ENCODE measurements at regions not wholly inside any gene's neighbourhood (a gene's known extent, or its start where the extent isn't known, plus 50 kb on each side); places are given as distances from the start of the nearest gene placed in this dataset.

DNA sequence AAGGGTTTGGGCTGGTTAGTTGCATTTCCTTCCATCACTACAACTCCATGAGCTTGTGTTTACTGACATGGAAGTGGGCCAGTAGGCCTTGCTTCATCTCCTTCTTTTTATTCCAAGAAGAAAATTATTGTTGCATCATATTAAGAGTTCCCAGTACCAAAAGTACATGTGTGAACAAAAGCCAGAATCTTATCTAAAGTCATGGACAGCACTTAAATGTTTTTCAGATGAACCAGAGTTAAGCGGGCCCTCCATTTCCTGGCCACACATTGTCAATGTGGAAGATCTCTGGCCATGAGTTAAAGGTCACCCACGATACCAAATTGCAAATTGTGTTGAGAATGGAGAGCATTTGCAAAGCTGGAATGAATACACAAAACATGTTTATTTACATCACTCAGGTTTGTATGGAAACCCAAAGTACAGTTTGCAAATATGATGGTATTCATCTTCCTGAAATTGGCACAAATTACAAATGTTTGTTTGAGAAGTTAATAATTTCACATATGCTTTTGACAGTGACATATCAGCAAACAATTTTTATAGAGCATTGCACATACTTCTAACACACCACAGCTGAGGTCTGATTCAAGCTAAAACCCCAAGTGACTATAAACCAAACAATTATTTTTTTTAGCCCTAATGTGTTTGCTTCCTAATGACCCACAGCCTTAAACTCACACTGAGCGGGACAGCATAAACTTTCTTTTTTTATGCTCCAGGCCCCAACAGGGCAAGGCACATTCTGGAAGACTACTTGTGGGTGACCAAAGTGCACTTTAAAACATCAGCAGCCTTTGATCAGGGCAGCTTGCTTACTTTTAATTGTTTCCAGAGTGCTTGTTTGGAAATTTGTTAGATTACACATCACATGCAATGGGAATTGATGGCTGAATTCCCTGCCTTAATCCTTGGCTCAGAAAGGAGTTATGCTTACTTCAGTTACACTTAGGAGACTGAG lies 502.9 kb upstream of the SLIT2 start:
- TF ChIP-seq ZFP30 (CRISPR knock-in tag; IDR thresholded peaks at IDR 0.05) (no peak), ZFP3 (CRISPR knock-in tag; IDR thresholded peaks at IDR 0.05) (no peak), ZNF70 (CRISPR knock-in tag; IDR thresholded peaks at IDR 0.05) (no peak), BACH2 (CRISPR knock-in tag; IDR thresholded peaks at IDR 0.05; ENCODE audit: borderline replicate concordance) (no peak), ARNTL (CRISPR knock-in tag; IDR thresholded peaks at IDR 0.05; ENCODE audit: borderline replicate concordance, low read depth) (no peak), RARB (CRISPR knock-in tag; IDR thresholded peaks at IDR 0.05) (no peak), GLIS3 (CRISPR knock-in tag; IDR thresholded peaks at IDR 0.05) (no peak), ISL1 (CRISPR knock-in tag; IDR thresholded peaks at IDR 0.05) (no peak)
- TF ChIP-seq, protein P1, sequence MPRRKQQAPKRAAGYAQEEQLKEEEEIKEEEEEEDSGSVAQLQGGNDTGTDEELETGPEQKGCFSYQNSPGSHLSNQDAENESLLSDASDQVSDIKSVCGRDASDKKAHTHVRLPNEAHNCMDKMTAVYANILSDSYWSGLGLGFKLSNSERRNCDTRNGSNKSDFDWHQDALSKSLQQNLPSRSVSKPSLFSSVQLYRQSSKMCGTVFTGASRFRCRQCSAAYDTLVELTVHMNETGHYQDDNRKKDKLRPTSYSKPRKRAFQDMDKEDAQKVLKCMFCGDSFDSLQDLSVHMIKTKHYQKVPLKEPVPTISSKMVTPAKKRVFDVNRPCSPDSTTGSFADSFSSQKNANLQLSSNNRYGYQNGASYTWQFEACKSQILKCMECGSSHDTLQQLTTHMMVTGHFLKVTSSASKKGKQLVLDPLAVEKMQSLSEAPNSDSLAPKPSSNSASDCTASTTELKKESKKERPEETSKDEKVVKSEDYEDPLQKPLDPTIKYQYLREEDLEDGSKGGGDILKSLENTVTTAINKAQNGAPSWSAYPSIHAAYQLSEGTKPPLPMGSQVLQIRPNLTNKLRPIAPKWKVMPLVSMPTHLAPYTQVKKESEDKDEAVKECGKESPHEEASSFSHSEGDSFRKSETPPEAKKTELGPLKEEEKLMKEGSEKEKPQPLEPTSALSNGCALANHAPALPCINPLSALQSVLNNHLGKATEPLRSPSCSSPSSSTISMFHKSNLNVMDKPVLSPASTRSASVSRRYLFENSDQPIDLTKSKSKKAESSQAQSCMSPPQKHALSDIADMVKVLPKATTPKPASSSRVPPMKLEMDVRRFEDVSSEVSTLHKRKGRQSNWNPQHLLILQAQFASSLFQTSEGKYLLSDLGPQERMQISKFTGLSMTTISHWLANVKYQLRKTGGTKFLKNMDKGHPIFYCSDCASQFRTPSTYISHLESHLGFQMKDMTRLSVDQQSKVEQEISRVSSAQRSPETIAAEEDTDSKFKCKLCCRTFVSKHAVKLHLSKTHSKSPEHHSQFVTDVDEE (CRISPR knock-in tag; IDR thresholded peaks at IDR 0.05) = no peak
- TF ChIP-seq, protein P2, sequence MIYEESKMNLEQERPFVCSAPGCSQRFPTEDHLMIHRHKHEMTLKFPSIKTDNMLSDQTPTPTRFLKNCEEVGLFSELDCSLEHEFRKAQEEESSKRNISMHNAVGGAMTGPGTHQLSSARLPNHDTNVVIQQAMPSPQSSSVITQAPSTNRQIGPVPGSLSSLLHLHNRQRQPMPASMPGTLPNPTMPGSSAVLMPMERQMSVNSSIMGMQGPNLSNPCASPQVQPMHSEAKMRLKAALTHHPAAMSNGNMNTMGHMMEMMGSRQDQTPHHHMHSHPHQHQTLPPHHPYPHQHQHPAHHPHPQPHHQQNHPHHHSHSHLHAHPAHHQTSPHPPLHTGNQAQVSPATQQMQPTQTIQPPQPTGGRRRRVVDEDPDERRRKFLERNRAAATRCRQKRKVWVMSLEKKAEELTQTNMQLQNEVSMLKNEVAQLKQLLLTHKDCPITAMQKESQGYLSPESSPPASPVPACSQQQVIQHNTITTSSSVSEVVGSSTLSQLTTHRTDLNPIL (CRISPR knock-in tag; IDR thresholded peaks at IDR 0.05; ENCODE audit: low read depth) = no peak
- TF ChIP-seq, protein P3, sequence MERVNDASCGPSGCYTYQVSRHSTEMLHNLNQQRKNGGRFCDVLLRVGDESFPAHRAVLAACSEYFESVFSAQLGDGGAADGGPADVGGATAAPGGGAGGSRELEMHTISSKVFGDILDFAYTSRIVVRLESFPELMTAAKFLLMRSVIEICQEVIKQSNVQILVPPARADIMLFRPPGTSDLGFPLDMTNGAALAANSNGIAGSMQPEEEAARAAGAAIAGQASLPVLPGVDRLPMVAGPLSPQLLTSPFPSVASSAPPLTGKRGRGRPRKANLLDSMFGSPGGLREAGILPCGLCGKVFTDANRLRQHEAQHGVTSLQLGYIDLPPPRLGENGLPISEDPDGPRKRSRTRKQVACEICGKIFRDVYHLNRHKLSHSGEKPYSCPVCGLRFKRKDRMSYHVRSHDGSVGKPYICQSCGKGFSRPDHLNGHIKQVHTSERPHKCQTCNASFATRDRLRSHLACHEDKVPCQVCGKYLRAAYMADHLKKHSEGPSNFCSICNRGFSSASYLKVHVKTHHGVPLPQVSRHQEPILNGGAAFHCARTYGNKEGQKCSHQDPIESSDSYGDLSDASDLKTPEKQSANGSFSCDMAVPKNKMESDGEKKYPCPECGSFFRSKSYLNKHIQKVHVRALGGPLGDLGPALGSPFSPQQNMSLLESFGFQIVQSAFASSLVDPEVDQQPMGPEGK (CRISPR knock-in tag; IDR thresholded peaks at IDR 0.05; ENCODE audit: borderline replicate concordance) = no peak

Data from SK-N-SH treated with all-trans-retinoic acid at 6 μM for 48 hours (cell line).